GM21515 (cell line): ENCODE measurements at regions not wholly inside any gene's neighbourhood (a gene's known extent, or its start where the extent isn't known, plus 50 kb on each side); places are given as distances from the start of the nearest gene placed in this dataset.

Experiments
- ATAC-seq: cut with Tn5 transposase; IDR thresholded peaks from one replicate; pipeline ENCODE4 v1.9.1; 2021; ENCODE audit not compliant: unreplicated experiment

- no peak for ATAC-seq
Observed at GRCh38 chr5:164650427-164650826, 1145.0 kb downstream of the MAT2B start.

DNA sequence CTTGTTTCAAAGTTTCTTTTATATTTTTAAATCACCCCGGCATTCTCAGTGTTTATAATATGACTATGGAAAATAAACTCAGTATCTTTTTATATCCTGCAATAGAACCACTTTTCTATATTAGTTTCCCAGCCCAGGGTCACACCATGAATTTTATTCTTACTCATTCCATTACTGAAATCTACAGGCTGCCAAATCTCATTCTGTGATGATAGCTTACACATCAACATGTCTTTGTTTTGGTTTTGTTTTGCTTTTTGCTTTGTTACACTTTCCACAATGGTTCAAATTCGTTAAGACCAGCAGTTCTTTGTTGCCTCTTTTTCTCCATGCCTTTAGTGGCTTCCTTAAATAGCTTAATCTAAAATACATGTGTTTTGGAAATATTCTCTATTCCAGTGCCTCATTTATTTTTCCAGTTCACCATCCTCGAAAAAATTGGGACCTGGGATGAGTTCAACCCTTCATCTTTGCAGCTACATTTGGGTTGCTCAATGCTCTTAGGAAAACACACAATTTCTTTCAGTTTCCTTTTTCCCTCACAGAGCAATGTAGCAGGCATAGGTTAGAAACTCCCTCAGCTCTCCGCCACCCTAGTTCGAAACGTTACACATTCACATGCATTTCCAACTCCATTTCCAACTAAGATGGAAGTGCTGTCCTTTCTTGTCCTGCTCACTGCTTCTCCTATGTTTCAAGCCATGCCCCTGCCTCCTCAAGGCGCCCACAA is 1146.3 kb downstream of the MAT2B start:
- no peak for ATAC-seq

- no peak for ATAC-seq
Observed at GRCh38 chr5:164652276-164652660, 1146.8 kb downstream of the MAT2B start.

DNA sequence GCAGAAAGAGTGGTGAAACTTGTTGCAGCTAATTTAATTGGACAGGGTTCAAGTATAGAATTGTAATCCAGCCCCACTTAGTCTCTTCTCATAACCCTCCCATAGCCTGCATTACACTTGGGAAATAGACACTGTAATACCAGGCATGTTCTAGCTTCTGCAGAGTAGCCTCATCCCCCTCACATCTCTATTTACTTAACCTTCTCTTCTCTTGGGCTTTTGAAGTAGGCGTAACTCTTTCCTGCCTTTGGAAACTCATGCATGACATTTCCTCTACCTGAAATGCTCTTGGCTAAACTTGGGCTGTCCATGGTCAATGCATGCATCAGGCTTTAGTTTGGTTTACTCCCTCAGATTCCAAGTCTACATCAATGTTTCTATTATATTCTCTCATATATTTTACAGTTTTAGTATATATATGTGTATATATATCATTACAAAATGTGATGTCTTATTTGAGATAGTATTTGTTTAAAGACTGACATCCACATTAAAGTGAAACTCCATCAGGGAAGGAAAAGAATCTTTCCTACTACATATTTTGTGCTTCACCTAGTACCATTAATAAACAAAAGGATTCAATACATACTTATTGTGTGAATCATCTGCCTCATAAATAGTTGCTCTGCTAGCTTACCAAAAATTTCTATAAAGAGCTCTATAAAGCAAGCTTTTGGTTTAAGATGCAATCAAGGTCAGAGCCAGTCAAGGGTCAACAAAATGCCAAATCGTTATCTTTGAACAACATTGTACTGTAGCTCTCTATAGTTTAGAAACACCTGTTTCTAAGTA is 1158.0 kb downstream of the MAT2B start:
- ATAC-seq: no peak

DNA sequence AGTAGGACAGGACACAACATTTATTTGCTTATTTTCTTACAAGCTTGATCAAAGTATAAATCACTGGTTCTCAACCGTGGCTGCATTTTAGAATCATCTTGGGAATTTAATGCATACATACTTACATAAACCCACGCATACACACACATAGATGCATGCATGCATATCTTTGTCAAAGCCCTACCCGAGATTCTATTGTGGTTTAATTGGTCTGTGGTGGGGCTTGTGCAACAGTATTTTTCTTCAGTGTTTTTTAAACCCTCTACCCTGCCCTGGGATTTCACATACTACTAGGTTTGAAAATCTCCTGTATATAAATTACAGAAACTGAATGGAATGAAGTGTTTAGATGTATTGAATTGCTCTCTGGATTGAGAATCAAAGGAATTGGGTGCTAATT is 1166.2 kb downstream of the MAT2B start:
- ATAC-seq: no peak

GRCh38 chr5:164672205-164672604 is 1166.8 kb downstream of the MAT2B start:
- no peak for ATAC-seq

GRCh38 chr5:164672931-164673694 is 1167.7 kb downstream of the MAT2B start:
- no peak for ATAC-seq

GRCh38 chr5:164679461-164679860 is 1174.0 kb downstream of the MAT2B start:
- no peak for ATAC-seq

- no peak for ATAC-seq
Observed at GRCh38 chr5:164680216-164680615, 1174.8 kb downstream of the MAT2B start.

GRCh38 chr5:164680812-164681520 is 1175.5 kb downstream of the MAT2B start:
- ATAC-seq: no peak

- no peak for ATAC-seq
Observed at GRCh38 chr5:164687391-164687790, 1182.0 kb downstream of the MAT2B start.

- ATAC-seq: no peak
Observed at GRCh38 chr5:164688437-164688836, 1183.0 kb downstream of the MAT2B start.

DNA sequence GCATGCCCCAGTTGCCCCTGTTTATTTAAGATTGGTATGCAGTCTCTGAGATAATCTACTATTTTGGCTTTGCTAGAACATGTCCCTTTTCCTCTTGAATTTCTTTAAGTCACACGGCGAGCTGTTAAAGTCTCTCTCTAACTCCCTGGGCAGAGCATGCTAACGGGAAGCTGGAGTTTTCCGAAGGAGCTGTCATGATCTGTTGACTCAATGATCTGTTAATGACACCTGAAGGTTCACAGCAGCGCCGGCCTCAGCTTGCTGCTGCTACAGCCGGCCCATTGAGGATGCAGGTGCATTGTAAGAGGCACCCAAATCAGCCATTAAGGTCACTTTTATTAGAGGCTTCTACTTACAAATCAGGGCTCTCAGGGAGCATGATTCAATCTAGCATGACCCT is 1203.4 kb downstream of the MAT2B start:
- no peak for ATAC-seq

DNA sequence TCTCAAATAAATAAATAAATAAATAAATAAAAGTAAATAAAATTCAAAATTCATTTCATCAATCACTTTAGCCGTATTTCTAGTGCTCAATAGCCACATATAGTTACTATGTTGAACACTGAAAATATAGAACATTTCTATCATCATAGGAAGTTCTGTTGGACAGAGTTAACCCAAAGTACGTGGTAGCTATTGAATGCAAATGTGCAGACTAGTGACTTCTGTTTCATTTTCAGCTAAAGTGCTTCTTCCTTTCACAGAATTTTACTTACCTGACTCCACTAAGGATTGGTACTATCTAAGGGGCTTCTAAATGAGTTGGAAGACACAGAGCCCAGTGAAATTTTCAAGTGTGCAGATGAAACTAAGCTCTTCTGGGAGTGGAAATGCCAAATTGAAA is 1208.3 kb downstream of the MAT2B start:
- ATAC-seq: no peak

DNA sequence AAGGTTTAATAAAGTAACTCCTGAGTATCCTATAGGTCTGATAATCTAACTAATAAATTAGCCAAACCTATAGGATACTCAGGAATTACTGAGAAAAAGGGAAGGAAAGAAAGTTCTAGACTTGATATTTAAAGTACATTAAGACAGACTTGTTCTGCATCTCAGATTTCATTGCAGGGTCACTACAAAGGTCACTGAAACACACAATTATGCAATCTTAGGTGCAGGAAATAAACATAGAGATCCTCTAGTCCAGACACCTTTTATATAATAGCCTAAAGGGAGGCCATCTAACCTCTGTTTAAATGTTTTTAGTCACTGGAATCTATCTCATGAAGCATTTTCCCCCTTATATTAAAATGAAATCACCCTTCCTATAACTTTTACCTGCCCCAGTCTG is 1215.7 kb downstream of the MAT2B start:
- no peak for ATAC-seq

DNA sequence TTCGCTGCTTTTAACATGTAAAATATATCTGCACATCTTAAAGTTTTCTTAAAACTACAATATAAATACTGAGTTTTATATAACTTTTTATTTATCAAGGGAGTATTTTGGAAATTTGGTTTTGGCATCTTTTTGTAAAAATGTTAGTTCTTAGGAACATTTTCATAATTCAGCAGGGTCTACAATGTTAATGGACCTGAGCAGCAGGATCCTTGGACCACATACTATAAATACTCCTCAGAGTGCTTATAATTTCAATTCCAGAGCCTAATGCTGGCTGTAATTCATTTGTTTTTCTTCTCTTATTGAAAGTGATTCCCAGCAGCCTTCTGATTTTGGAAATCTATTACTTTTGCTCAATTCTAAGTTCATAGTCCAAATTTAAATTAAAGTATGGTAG is 1216.2 kb downstream of the MAT2B start:
- no peak for ATAC-seq

DNA sequence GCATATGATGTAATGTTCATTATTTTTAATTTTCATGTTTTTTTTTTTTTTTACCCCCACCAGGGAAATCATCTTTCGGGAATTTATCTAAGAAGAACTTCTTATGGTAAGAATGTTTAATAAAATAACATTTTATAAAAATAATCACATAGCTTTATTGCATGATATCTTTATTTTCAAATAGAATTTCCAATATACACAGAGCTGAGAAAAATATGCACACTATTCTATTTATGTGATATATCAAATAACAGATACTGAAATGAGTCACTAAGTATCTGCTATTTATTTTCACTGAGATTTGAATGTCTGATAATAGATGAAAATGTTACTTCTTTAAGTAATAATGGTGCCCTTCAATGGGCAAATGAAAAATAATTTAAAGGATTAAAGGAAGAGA is 1217.3 kb downstream of the MAT2B start:
- ATAC-seq: no peak

DNA sequence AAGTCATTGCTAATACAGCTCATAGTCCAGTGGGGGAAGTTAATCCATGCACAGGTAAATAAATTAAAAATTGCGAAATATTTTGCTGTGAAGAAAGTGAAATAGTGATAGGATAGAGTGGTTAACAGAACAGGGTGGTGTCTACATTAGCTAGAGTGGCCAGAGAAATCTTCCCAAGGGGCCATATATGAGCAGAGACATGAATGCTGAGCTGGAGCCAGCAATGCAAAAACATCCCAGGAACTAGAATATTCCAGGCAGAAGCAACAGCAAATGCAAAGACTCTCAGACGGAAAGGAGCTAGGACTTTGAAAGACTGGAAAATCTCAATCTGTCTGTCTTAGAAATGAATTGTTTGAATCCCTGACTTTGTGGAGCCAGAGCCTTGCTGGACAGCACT is 1221.6 kb downstream of the MAT2B start:
- ATAC-seq: no peak

DNA sequence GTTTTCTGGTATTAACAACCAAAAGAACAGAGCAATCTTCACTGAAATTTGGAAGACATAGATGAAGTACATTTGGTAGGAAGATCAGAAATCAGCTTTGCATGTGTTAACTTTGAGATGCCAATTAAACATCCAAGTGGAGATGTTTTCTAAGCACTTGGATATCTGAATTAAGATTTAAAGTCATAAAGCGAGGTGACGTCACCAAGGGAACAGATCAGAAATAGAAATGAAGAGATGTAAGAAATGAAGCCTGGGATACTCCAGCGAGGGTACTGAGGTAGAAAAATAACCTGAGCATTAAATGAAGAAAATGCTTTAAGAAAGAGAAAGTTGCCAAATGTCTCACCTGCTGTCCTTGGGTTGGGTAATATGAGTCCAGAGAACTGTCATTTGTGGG is 1223.3 kb downstream of the MAT2B start:
- ATAC-seq: no peak

GRCh38 chr5:164735334-164735733 is 1229.9 kb downstream of the MAT2B start:
- no peak for ATAC-seq

GRCh38 chr5:164741376-164741775 is 1236.0 kb downstream of the MAT2B start:
- no peak for ATAC-seq
